GM12878 (cell line): ENCODE measurements at regions not wholly inside any gene's neighbourhood (a gene's known extent, or its start where the extent isn't known, plus 50 kb on each side); places are given as distances from the start of the nearest gene placed in this dataset.

Experiments used
- CEBPB ChIP-seq, 2 experiments: fragments of 150-350 bp in 1 of 2; IDR thresholded peaks; 2 replicates each; pipeline ENCODE4 v1.6.1; 2012 to 2014; ENCODE audit warnings: low read depth in 2 of 2, low read length in 2 of 2, borderline replicate concordance in 1 of 2, inconsistent platforms in 1 of 2
- IKZF1 ChIP-seq: fragments of 450-650 bp; conservative IDR thresholded peaks from 2 replicates; pipeline ENCODE4 v1.6.1; 2017; ENCODE audit warnings: antibody characterized with exemption, mild to moderate bottlenecking
- JUNB ChIP-seq: IDR thresholded peaks from 2 replicates; pipeline ENCODE4 v1.6.1; 2016; ENCODE audit warnings: antibody characterized with exemption, mild to moderate bottlenecking
- NFYB ChIP-seq: IDR thresholded peaks from 2 replicates; pipeline ENCODE4 v1.6.1; 2011; ENCODE audit warnings: low read depth, mild to moderate bottlenecking, low read length, improper control_type of control experiment, moderate library complexity; ENCODE audit not compliant: insufficient read depth
- PKNOX1 ChIP-seq: fragments of 450-650 bp; IDR thresholded peaks from 2 replicates; pipeline ENCODE4 v1.6.1; 2016; ENCODE audit warnings: mild to moderate bottlenecking
- POLR2AphosphoS2 ChIP-seq: IDR thresholded peaks from 2 replicates; pipeline ENCODE4 v1.6.1; 2011; ENCODE audit warnings: low read depth, mild to moderate bottlenecking, low read length, improper control_type of control experiment, moderate library complexity
- RFX5 ChIP-seq: IDR thresholded peaks from 2 replicates; pipeline ENCODE4 v1.6.1; 2011; ENCODE audit warnings: low read depth, low read length, improper control_type of control experiment
- SIN3A ChIP-seq: IDR thresholded peaks from 2 replicates; pipeline ENCODE4 v1.6.1; 2012; ENCODE audit warnings: low read depth, low read length, improper control_type of control experiment

GRCh38 chr18:31232775-31233424 lies 70.2 kb upstream of the DSC1 start:
- TF ChIP-seq JUNB: no peak
- TF ChIP-seq CEBPB (IDR thresholded peaks at IDR 0.05; ENCODE audit: borderline replicate concordance in 1 of 2, low read depth in 2 of 2, low read length in 2 of 2): no peak
- no peak for TF ChIP-seq PKNOX1
- TF ChIP-seq POLR2AphosphoS2: no peak
- no peak for TF ChIP-seq RFX5
- no peak for TF ChIP-seq NFYB
- no peak for TF ChIP-seq IKZF1
- no peak for TF ChIP-seq SIN3A
